CD4-positive, alpha-beta T cell (primary cell): ENCODE measurements at regions not wholly inside any gene's neighbourhood (a gene's known extent, or its start where the extent isn't known, plus 50 kb on each side); places are given as distances from the start of the nearest gene placed in this dataset.
A peak's percentile ranks its signal among the peaks of the same experiment; 100 is the strongest.

Experiments
- ATAC-seq: fragments of 200-7000 bp; cut with Tn5 transposase; one replicate; pipeline ENCODE4 v1.10.0; 2022; ENCODE audit warnings: mild to moderate bottlenecking; ENCODE audit not compliant: poor library complexity
- CTCF ChIA-PET: fragments of 350-600 bp; sonication (Branson Sonifier 250); formaldehyde crosslinking; loops from one replicate; lab custom pipeline; 2021; ENCODE audit warnings: antibody characterized with exemption, inconsistent platforms; lab: Charles Lee
- POLR2A ChIA-PET: fragments of 350-600 bp; sonication (Branson Sonifier 250); formaldehyde crosslinking; loops from one replicate; lab custom pipeline; 2021; ENCODE audit warnings: antibody characterized with exemption, inconsistent platforms; lab: Charles Lee
- DNase-seq, 14 experiments: peaks; one replicate each; pipeline ENCODE4 v3.0.0-alpha.2; 2013 to 2020; ENCODE audit warnings: mixed read lengths in 2 of 14
- H3K27ac ChIP-seq, 2 donors: one replicate each; pipeline versions ENCODE4 v1.5.1 to v1.7.0; 2013; ENCODE audit warnings: low read length in 2 of 2, low read depth in 1 of 2, mild to moderate bottlenecking in 1 of 2
- H3K27me3 ChIP-seq, 2 experiments: 1 replicate in 1 of 2; 2 replicates in 1 of 2; pipeline versions ENCODE4 v1.6.1 to v1.7.0; 2013; ENCODE audit warnings: low read length in 2 of 2, control low read depth in 1 of 2, mild to moderate bottlenecking in 1 of 2, moderate library complexity in 1 of 2; ENCODE audit not compliant: insufficient read depth in 2 of 2, control insufficient read depth in 1 of 2
- H3K36me3 ChIP-seq: one replicate; pipeline ENCODE4 v1.6.1; 2013; ENCODE audit warnings: low read length, control low read depth; ENCODE audit not compliant: insufficient read depth
- H3K4me1 ChIP-seq: one replicate; pipeline ENCODE4 v1.6.1; 2013; ENCODE audit warnings: low read length, control low read depth; ENCODE audit not compliant: insufficient read depth
- H3K4me3 ChIP-seq: one replicate; pipeline ENCODE4 v1.5.1; 2013; ENCODE audit warnings: mild to moderate bottlenecking, low read length, moderate library complexity
- H3K9me3 ChIP-seq, 2 experiments: 1 replicate in 1 of 2; 2 replicates in 1 of 2; pipeline versions ENCODE4 v1.6.1 to v1.7.0; 2013; ENCODE audit warnings: low read length in 2 of 2, mild to moderate bottlenecking in 2 of 2, control low read depth in 1 of 2, moderate library complexity in 1 of 2; ENCODE audit not compliant: control insufficient read depth in 1 of 2, insufficient read depth in 1 of 2
- H3K27ac Mint-ChIP-seq: one replicate; pipeline ENCODE4 v1.8.0; 2020; ENCODE audit warnings: mixed read lengths
- H3K27me3 Mint-ChIP-seq: one replicate; pipeline ENCODE4 v1.8.0; 2021; ENCODE audit warnings: mixed read lengths
- H3K36me3 Mint-ChIP-seq: one replicate; pipeline ENCODE4 v1.8.0; 2021; ENCODE audit warnings: low read depth, mixed read lengths
- H3K4me1 Mint-ChIP-seq: one replicate; pipeline ENCODE4 v1.8.0; 2021; ENCODE audit warnings: low read depth, mixed read lengths
- H3K4me3 Mint-ChIP-seq: one replicate; pipeline ENCODE4 v1.8.0; 2020; ENCODE audit warnings: mild to moderate bottlenecking, mixed read lengths
- H3K9me3 Mint-ChIP-seq: one replicate; pipeline ENCODE4 v1.8.0; 2020; ENCODE audit warnings: mixed read lengths
- intact Hi-C, 2 experiments: fragments of 100-400 bp; cut with DNase I in 1 of 2; cut with micrococcal nuclease in 1 of 2; formaldehyde crosslinking; loops; one replicate each; pipeline versions ENCODE4 v1.15.1 to v1.9.0; 2023 to 2025; cut with DNase I, micrococcal nuclease
- TF ChIP-seq, protein P1 (sequence below): fragments of 200-600 bp; IDR thresholded peaks from one replicate; pipeline ENCODE4 v1.8.0; 2022; ENCODE audit warnings: antibody characterized with exemption, mild to moderate bottlenecking

DNA sequence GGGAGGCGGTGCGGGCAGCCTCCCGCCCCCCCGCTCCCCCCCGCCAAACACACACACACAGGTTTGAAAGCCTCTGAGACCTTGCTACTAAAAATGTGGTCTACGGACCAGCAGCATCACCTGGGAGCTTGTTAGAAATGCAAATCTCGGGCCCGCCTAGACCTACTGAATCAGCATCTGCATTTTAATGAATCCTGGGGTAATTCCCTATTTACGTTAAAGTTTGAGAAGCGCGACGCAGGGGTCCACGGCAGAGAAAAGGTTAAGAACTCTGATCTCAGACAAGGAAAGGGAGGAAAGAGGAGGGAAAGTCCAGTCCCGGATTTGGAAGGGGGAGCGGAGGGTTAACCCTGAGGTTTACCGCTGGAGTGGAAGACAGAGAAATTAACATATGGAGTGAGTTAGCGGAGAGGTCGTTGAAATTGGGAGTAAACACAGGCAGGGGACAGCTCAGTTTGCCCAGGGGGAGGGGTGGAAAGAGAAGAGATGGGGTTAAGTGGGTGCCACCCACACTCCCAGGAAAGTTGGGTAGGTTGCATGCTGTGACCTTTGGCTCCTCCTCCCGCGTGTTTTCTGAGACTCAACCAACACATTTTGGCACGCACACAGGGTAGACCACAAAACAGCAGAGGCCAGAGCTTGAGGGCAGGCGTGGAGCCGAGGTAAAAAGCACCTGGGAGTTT lies 483.6 kb downstream of the BCOR start:
- ATAC-seq: peak; percentile 43
- ChIA-PET POLR2A (no interaction called here), CTCF (no interaction called here)
- no peaks in the 10 kb centered on the region for H3K27me3 Mint-ChIP-seq
- no peaks in the 10 kb centered on the region for H3K9me3 Mint-ChIP-seq
- Histone ChIP-seq H3K27me3 (no peaks in the 10 kb centered on the region), H3K9me3 (no peaks in the 10 kb centered on the region), H3K27ac (no peak overlapping the region), H3K4me3 (peak overlapping the region; percentile 45), H3K4me1 (peaks cover 11% of the 10 kb centered on the region), H3K36me3 (no peaks in the 10 kb centered on the region)
- H3K27ac Mint-ChIP-seq: peak overlapping the region; percentile 19
- H3K4me3 Mint-ChIP-seq: peak overlapping the region; percentile 80
- H3K36me3 Mint-ChIP-seq: no peaks in the 10 kb centered on the region
- DNase-seq: peak in 7 of 14 experiments; percentile 1 to 75 (median 19)
- peaks cover 15% of the 10 kb centered on the region for H3K4me1 Mint-ChIP-seq
- intact Hi-C loops: no loop called here
- TF ChIP-seq, protein P1, sequence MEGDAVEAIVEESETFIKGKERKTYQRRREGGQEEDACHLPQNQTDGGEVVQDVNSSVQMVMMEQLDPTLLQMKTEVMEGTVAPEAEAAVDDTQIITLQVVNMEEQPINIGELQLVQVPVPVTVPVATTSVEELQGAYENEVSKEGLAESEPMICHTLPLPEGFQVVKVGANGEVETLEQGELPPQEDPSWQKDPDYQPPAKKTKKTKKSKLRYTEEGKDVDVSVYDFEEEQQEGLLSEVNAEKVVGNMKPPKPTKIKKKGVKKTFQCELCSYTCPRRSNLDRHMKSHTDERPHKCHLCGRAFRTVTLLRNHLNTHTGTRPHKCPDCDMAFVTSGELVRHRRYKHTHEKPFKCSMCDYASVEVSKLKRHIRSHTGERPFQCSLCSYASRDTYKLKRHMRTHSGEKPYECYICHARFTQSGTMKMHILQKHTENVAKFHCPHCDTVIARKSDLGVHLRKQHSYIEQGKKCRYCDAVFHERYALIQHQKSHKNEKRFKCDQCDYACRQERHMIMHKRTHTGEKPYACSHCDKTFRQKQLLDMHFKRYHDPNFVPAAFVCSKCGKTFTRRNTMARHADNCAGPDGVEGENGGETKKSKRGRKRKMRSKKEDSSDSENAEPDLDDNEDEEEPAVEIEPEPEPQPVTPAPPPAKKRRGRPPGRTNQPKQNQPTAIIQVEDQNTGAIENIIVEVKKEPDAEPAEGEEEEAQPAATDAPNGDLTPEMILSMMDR: no peak

DNA sequence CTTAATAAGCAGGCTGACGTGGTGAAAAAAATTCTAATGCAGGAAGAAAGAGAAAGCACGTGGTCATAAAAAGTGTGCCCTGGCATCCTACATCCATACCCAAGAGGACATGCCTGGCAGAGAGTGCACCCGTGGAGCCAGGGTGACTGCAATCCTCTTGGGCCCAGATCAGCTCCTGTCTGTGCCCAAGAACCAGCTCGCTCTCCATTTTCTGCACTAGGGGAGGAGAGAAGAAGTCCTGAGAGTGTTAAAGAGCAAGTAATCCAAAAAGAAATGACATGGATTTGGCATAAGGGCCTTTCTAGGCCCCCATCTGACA lies 483.1 kb downstream of the BCOR start:
- TF ChIP-seq, protein P1: no peak

DNA sequence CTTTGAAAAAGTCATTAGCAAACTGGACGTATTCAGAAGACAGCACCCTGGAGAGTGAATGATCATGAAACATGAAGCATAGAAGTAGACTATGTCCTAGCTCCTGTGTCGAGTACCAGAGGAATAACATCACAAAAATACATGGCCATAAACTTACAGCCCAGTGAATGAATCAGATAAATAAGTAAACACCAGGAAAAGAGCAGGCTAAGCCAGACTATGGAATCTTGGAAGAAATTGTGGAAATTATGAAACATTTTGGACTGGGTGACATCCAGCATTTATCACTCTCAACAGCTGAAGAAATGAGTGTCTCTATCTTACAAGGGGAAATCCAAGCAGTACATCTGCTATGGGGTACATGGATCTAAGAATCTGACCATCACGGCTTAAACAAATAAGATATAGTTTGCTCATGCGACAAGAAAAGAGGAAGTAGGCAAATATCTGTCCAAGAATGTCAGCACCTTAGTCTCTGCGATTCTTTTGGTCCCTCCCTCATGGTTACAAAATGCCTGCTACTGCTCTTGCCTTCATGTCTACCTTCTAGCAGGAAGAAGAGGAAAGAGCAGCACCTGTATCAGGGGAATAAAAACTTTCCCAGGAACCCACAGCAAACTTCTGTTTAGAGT lies 481.5 kb downstream of the BCOR start:
- intact Hi-C loops: no loop called here
- Mint-ChIP-seq H3K9me3 (no peaks in the 10 kb centered on the region), H3K27ac (no peak overlapping the region), H3K4me1 (peaks cover 15% of the 10 kb centered on the region), H3K4me3 (no peak overlapping the region), H3K36me3 (no peaks in the 10 kb centered on the region), H3K27me3 (no peaks in the 10 kb centered on the region)
- TF ChIP-seq, protein P1: no peak
- POLR2A ChIA-PET: no interaction called here
- Histone ChIP-seq H3K4me3 (no peak overlapping the region), H3K4me1 (peaks cover 11% of the 10 kb centered on the region), H3K9me3 (peaks cover 0 to 4% of the 10 kb centered on the region in 2 experiments), H3K27me3 (no peaks in the 10 kb centered on the region), H3K36me3 (no peaks in the 10 kb centered on the region), H3K27ac (no peak overlapping the region)
- ATAC-seq (no peak), DNase-seq (no peak)
- CTCF ChIA-PET: no interaction called here

More for the DNA sequence above, 483.1 kb downstream of the BCOR start:
- intact Hi-C loops: no loop called here
- Mint-ChIP-seq H3K9me3 (no peaks in the 10 kb centered on the region), H3K36me3 (no peaks in the 10 kb centered on the region), H3K27ac (peak overlapping the region; percentile 19), H3K4me3 (peak overlapping the region; percentile 80), H3K4me1 (peaks cover 15% of the 10 kb centered on the region), H3K27me3 (no peaks in the 10 kb centered on the region)
- H3K27me3 ChIP-seq: no peaks in the 10 kb centered on the region
- peaks cover 11% of the 10 kb centered on the region for H3K4me1 ChIP-seq
- ATAC-seq: peak; percentile 44
- ChIA-PET CTCF (interaction anchor here (0.7 kb wide), 1 partner anchor 9 kb away, joined by 3 read pairs; no protein-coding TSS in a partner anchor), POLR2A (no interaction called here)
- no peaks in the 10 kb centered on the region for H3K9me3 ChIP-seq
- H3K27ac ChIP-seq: no peak overlapping the region
- DNase-seq: peak in 1 of 14 experiments; percentile 11
- H3K4me3 ChIP-seq: peak overlapping the region; percentile 45
- no peaks in the 10 kb centered on the region for H3K36me3 ChIP-seq
